Fibroblast of lung (primary cell): ENCODE measurements at regions not wholly inside any gene's neighbourhood (a gene's known extent, or its start where the extent isn't known, plus 50 kb on each side); places are given as distances from the start of the nearest gene placed in this dataset.

Experiments used
- CTCF ChIP-seq, 2 donors: IDR thresholded peaks in 1 of 2; conservative IDR thresholded peaks in 1 of 2; 1 replicate in 1 of 2; 2 replicates in 1 of 2; pipeline ENCODE4 v1.5.1; 2011 to 2012; ENCODE audit warnings: low read length in 2 of 2, control low read depth in 1 of 2, inconsistent platforms in 1 of 2, low read depth in 1 of 2, mild to moderate bottlenecking in 1 of 2
- EZH2 ChIP-seq: IDR thresholded peaks from 2 replicates; pipeline ENCODE4 v1.5.1; 2012; ENCODE audit warnings: low read length, control low read depth, mild to moderate bottlenecking; ENCODE audit errors: missing control alignments

GRCh38 chr1:193524021-193524420 lies 337.6 kb upstream of the B3GALT2 start:
- no peak for TF ChIP-seq EZH2
- no peak for TF ChIP-seq CTCF (conservative IDR thresholded peaks at IDR 0.05 in 1 of 2, IDR thresholded peaks at IDR 0.05 in 1 of 2; ENCODE audit: low read depth in 1 of 2, low read length in 2 of 2)
